GM13976 (cell line): ENCODE measurements at regions not wholly inside any gene's neighbourhood (a gene's known extent, or its start where the extent isn't known, plus 50 kb on each side); places are given as distances from the start of the nearest gene placed in this dataset.

Source experiments
- DNase-seq: peaks from one replicate; pipeline ENCODE4 v3.0.0; 2012; ENCODE audit warnings: low spot score
- CTCF ChIP-seq: IDR thresholded peaks from 2 replicates; pipeline ENCODE4 v1.5.1; 2012; ENCODE audit warnings: borderline replicate concordance, mild to moderate bottlenecking; ENCODE audit not compliant: insufficient read depth; ENCODE audit errors: extremely low read depth, missing control alignments, control extremely low read depth
- in situ Hi-C: fragments of 300-500 bp; cut with MboI; formaldehyde crosslinking; loops from one replicate; pipeline ENCODE4 v1.12.0; 2022; ENCODE audit warnings: low sequenced_read_pairs, mixed read lengths, inconsistent platforms; ENCODE audit not compliant: unreplicated experiment

- in situ Hi-C loops: no loop called here
- no peak for TF ChIP-seq CTCF
- DNase-seq: no peak
Observed at GRCh38 chr6:23424584-23424983, 701.4 kb upstream of the NRSN1 start.

- DNase-seq: no peak
- in situ Hi-C loops: no loop called here
- TF ChIP-seq CTCF: no peak
Observed at GRCh38 chr6:23435126-23435525, 690.9 kb upstream of the NRSN1 start.

- no peak for DNase-seq
- no peak for TF ChIP-seq CTCF
- in situ Hi-C loops: no loop called here
Observed at GRCh38 chr6:23435798-23436197, 690.2 kb upstream of the NRSN1 start.

GRCh38 chr6:23441808-23442461, 684.1 kb upstream of the NRSN1 start:
- in situ Hi-C loops: no loop called here
- DNase-seq: no peak
- no peak for TF ChIP-seq CTCF

GRCh38 chr6:23445157-23445710, 680.8 kb upstream of the NRSN1 start:
- in situ Hi-C loops: no loop called here
- no peak for DNase-seq
- no peak for TF ChIP-seq CTCF

GRCh38 chr6:23446469-23446967, 679.5 kb upstream of the NRSN1 start:
- DNase-seq: no peak
- in situ Hi-C loops: no loop called here
- TF ChIP-seq CTCF: no peak
